OCI-LY1 (cell line): ENCODE measurements at regions not wholly inside any gene's neighbourhood (a gene's known extent, or its start where the extent isn't known, plus 50 kb on each side); places are given as distances from the start of the nearest gene placed in this dataset.

Source experiments
- CTCF ChIP-seq: fragments of 200-600 bp; sonication (generic), shearing (Covaris generic); IDR thresholded peaks from 2 replicates; pipeline ENCODE4 v1.5.1; 2017; ENCODE audit warnings: mild to moderate bottlenecking, antibody characterized with exemption, low read length, moderate library complexity, mixed read lengths
- EZH2 ChIP-seq: fragments of 200-600 bp; sonication (generic), shearing (Covaris generic); IDR thresholded peaks from 2 replicates; pipeline ENCODE4 v1.8.0; 2017; ENCODE audit warnings: borderline replicate concordance, mixed run types, mild to moderate bottlenecking, antibody characterized with exemption, low read length, moderate library complexity, mixed read lengths

- TF ChIP-seq CTCF (no peak), EZH2 (no peak)
These were observed 81.8 kb downstream of the NR2F2 start for GRCh38 chr15:96412045-96412905.
